Neuronal stem cell (in vitro differentiated cells): ENCODE measurements at regions not wholly inside any gene's neighbourhood (a gene's known extent, or its start where the extent isn't known, plus 50 kb on each side); places are given as distances from the start of the nearest gene placed in this dataset.

Source experiments
- DNase-seq: peaks from one replicate; pipeline ENCODE4 v3.0.0-alpha.2; 2013; ENCODE audit warnings: low spot score
- H2AFZ ChIP-seq: one replicate; pipeline ENCODE4 v1.6.1; 2013; ENCODE audit warnings: mild to moderate bottlenecking, low read length, inconsistent platforms
- H2AK5ac ChIP-seq: 2 replicates; pipeline ENCODE4 v1.6.1; 2013; ENCODE audit warnings: low read depth, mild to moderate bottlenecking, inconsistent platforms, low read length, moderate library complexity, mixed read lengths
- H2BK120ac ChIP-seq: 2 replicates; pipeline ENCODE4 v1.6.1; 2013; ENCODE audit warnings: low read depth, mild to moderate bottlenecking, inconsistent platforms, low read length, moderate library complexity, mixed read lengths
- H2BK12ac ChIP-seq: one replicate; pipeline ENCODE4 v1.6.1; 2013; ENCODE audit warnings: low read length, inconsistent platforms
- H2BK15ac ChIP-seq: 2 replicates; pipeline ENCODE4 v1.6.1; 2013; ENCODE audit warnings: mild to moderate bottlenecking, low read length, inconsistent platforms, mixed read lengths
- H2BK5ac ChIP-seq: one replicate; pipeline ENCODE4 v1.6.1; 2013; ENCODE audit warnings: inconsistent platforms, mild to moderate bottlenecking, low read length, moderate library complexity
- H3K14ac ChIP-seq: one replicate; pipeline ENCODE4 v1.6.1; 2013; ENCODE audit warnings: low read length, inconsistent platforms
- H3K18ac ChIP-seq: 2 replicates; pipeline ENCODE4 v1.6.1; 2013; ENCODE audit warnings: low read length, inconsistent platforms
- H3K23ac ChIP-seq: 2 replicates; pipeline ENCODE4 v1.6.1; 2013; ENCODE audit warnings: low read depth, mild to moderate bottlenecking, mixed read lengths, low read length, inconsistent platforms; ENCODE audit not compliant: poor library complexity
- H3K27ac ChIP-seq: replicated peaks from 3 replicates; pipeline ENCODE4 v1.5.1; 2013; ENCODE audit warnings: low read length, inconsistent platforms
- H3K27me3 ChIP-seq, 3 experiments: 2 replicates each; pipeline ENCODE4 v1.6.1; 2013; ENCODE audit warnings: low read length in 3 of 3, mild to moderate bottlenecking in 2 of 3, inconsistent platforms in 1 of 3, low read depth in 1 of 3, mixed read lengths in 1 of 3, moderate library complexity in 1 of 3; ENCODE audit not compliant: control insufficient read depth in 3 of 3, insufficient read depth in 3 of 3
- H3K36me3 ChIP-seq, 2 donors: replicated peaks in 1 of 2; 2 replicates each; pipeline ENCODE4 v1.6.1; 2013; ENCODE audit warnings: low read length in 2 of 2; ENCODE audit not compliant: control insufficient read depth in 2 of 2, insufficient read depth in 2 of 2
- H3K4ac ChIP-seq: 2 replicates; pipeline ENCODE4 v1.6.1; 2013; ENCODE audit warnings: inconsistent platforms, mild to moderate bottlenecking, low read length, moderate library complexity
- H3K4me1 ChIP-seq, 2 donors: 1 replicate in 1 of 2; 2 replicates in 1 of 2; pipeline ENCODE4 v1.6.1; 2013; ENCODE audit warnings: low read length in 2 of 2, low read depth in 1 of 2; ENCODE audit not compliant: control insufficient read depth in 2 of 2, insufficient read depth in 1 of 2
- H3K4me2 ChIP-seq: one replicate; pipeline ENCODE4 v1.6.1; 2013; ENCODE audit warnings: mild to moderate bottlenecking, low read length, inconsistent platforms; ENCODE audit not compliant: insufficient read depth, poor library complexity, severe bottlenecking
- H3K4me3 ChIP-seq, 2 donors: 2 replicates each; pipeline ENCODE4 v1.5.1; 2013; ENCODE audit warnings: low read length in 2 of 2, mild to moderate bottlenecking in 2 of 2, inconsistent platforms in 1 of 2, moderate library complexity in 1 of 2
- H3K79me1 ChIP-seq: one replicate; pipeline ENCODE4 v1.6.1; 2013; ENCODE audit warnings: low read depth, mild to moderate bottlenecking, inconsistent platforms, low read length, moderate library complexity
- H3K9ac ChIP-seq: one replicate; pipeline ENCODE4 v1.6.1; 2013; ENCODE audit warnings: mild to moderate bottlenecking, low read depth, low read length, inconsistent platforms; ENCODE audit not compliant: poor library complexity
- H3K9me3 ChIP-seq, 2 donors: replicated peaks in 1 of 2; 2 replicates each; pipeline versions ENCODE3 to v1.6.1; 2013; ENCODE audit warnings: low read length in 2 of 2, mild to moderate bottlenecking in 2 of 2, inconsistent platforms in 1 of 2, low read depth in 1 of 2, mixed read lengths in 1 of 2, moderate library complexity in 1 of 2; ENCODE audit not compliant: control insufficient read depth in 2 of 2, insufficient read depth in 1 of 2
- H4K8ac ChIP-seq: one replicate; pipeline ENCODE4 v1.6.1; 2013; ENCODE audit warnings: low read depth, mild to moderate bottlenecking, inconsistent platforms, low read length, moderate library complexity
- H4K91ac ChIP-seq: one replicate; pipeline ENCODE4 v1.6.1; 2013; ENCODE audit warnings: low read length, low read depth, mild to moderate bottlenecking, inconsistent platforms; ENCODE audit not compliant: poor library complexity
- WGBS, 2 donors: extraction: QIAGEN DNeasy Blood & Tissue Kit; methylation state at CpG; one replicate each; pipeline ENCODE4 v1.1.7; 2013; ENCODE audit warnings: missing lambda C conversion rate in 2 of 2, mixed read lengths in 1 of 2; ENCODE audit not compliant: insufficient read length in 2 of 2, insufficient replicate concordance in 1 of 2; ENCODE audit errors: extremely low coverage in 2 of 2; 5-methylcytosine and 5-hydroxymethylcytosine counted together

- Histone ChIP-seq H3K4me2 (no peak overlapping the region), H3K23ac (no peak overlapping the region), H4K8ac (no peak overlapping the region), H3K79me1 (no peaks in the 10 kb centered on the region), H3K18ac (no peak overlapping the region), H3K27me3 (no peaks in the 10 kb centered on the region), H4K91ac (no peak overlapping the region), H2BK5ac (no peak overlapping the region), H2BK120ac (no peak overlapping the region), H3K36me3 (no peaks in the 10 kb centered on the region), H3K4ac (no peak overlapping the region), H3K14ac (no peak overlapping the region), H3K9ac (no peak overlapping the region), H3K4me1 (no peaks in the 10 kb centered on the region), H3K4me3 (no peak overlapping the region), H2AK5ac (no peak overlapping the region), H3K27ac (no peak overlapping the region), H2AFZ (no peak overlapping the region), H2BK12ac (no peak overlapping the region), H3K9me3 (no peaks in the 10 kb centered on the region), H2BK15ac (no peak overlapping the region)
- no peak for DNase-seq
- WGBS, 2 donors: no CpG with 5 or more reads among the region's 4 CpGs
Measured at GRCh38 chr9:7461791-7462190, 337.8 kb downstream of the DMAC1 start.

GRCh38 chr9:7456793-7457530, 342.6 kb downstream of the DMAC1 start:
- WGBS, 2 donors: no CpG with 5 or more reads among the region's 1 CpG
- H3K18ac ChIP-seq: no peak overlapping the region
- H3K14ac ChIP-seq: no peak overlapping the region
- H3K27me3 ChIP-seq: no peaks in the 10 kb centered on the region
- no peak overlapping the region for H2AK5ac ChIP-seq
- H4K91ac ChIP-seq: no peak overlapping the region
- no peak overlapping the region for H2AFZ ChIP-seq
- H3K36me3 ChIP-seq: no peaks in the 10 kb centered on the region
- no peak overlapping the region for H3K4me2 ChIP-seq
- H4K8ac ChIP-seq: no peak overlapping the region
- H3K4me1 ChIP-seq: peaks cover 0 to 2% of the 10 kb centered on the region in 2 donors
- H2BK120ac ChIP-seq: no peak overlapping the region
- no peak overlapping the region for H3K9ac ChIP-seq
- DNase-seq: no peak
- H2BK5ac ChIP-seq: no peak overlapping the region
- no peak overlapping the region for H2BK12ac ChIP-seq
- no peak overlapping the region for H3K27ac ChIP-seq
- no peaks in the 10 kb centered on the region for H3K79me1 ChIP-seq
- H3K23ac ChIP-seq: no peak overlapping the region
- H3K4ac ChIP-seq: no peak overlapping the region
- H3K9me3 ChIP-seq: no peaks in the 10 kb centered on the region
- H3K4me3 ChIP-seq: no peak overlapping the region
- no peak overlapping the region for H2BK15ac ChIP-seq

GRCh38 chr9:7456377-7456776, 343.2 kb downstream of the DMAC1 start:
- peaks cover 0 to 2% of the 10 kb centered on the region in 2 donors for H3K4me1 ChIP-seq
- no peak overlapping the region for H2BK15ac ChIP-seq
- H3K9ac ChIP-seq: no peak overlapping the region
- no peak overlapping the region for H3K14ac ChIP-seq
- H2BK5ac ChIP-seq: no peak overlapping the region
- H2AK5ac ChIP-seq: no peak overlapping the region
- no peak overlapping the region for H3K27ac ChIP-seq
- no peak overlapping the region for H2AFZ ChIP-seq
- no peak overlapping the region for H4K8ac ChIP-seq
- H3K9me3 ChIP-seq: no peaks in the 10 kb centered on the region
- no peak overlapping the region for H2BK120ac ChIP-seq
- H3K27me3 ChIP-seq: no peaks in the 10 kb centered on the region
- H3K4me2 ChIP-seq: no peak overlapping the region
- WGBS, 2 donors: no CpG with 5 or more reads among the region's 2 CpGs
- no peak overlapping the region for H2BK12ac ChIP-seq
- H4K91ac ChIP-seq: no peak overlapping the region
- no peak overlapping the region for H3K18ac ChIP-seq
- no peaks in the 10 kb centered on the region for H3K36me3 ChIP-seq
- no peaks in the 10 kb centered on the region for H3K79me1 ChIP-seq
- no peak overlapping the region for H3K23ac ChIP-seq
- no peak overlapping the region for H3K4ac ChIP-seq
- H3K4me3 ChIP-seq: no peak overlapping the region
- DNase-seq: no peak

- peak overlapping the region; percentile 50 for H3K14ac ChIP-seq
- H2AFZ ChIP-seq: no peak overlapping the region
- H2BK120ac ChIP-seq: no peak overlapping the region
- no CpG with 5 or more reads among the region's 2 CpGs for WGBS, 2 donors
- H3K18ac ChIP-seq: peak overlapping the region; percentile 56
- no peak overlapping the region for H2AK5ac ChIP-seq
- H3K4me3 ChIP-seq: no peak overlapping the region
- no peak overlapping the region for H2BK5ac ChIP-seq
- no peaks in the 10 kb centered on the region for H3K36me3 ChIP-seq
- peak overlapping the region; percentile 10 for H3K23ac ChIP-seq
- no peak overlapping the region for H4K8ac ChIP-seq
- H3K27ac ChIP-seq: no peak overlapping the region
- H3K9me3 ChIP-seq: no peaks in the 10 kb centered on the region
- no peak for DNase-seq
- no peak overlapping the region for H2BK15ac ChIP-seq
- H3K4me1 ChIP-seq: peaks cover 0 to 2% of the 10 kb centered on the region in 2 donors
- H3K79me1 ChIP-seq: no peaks in the 10 kb centered on the region
- no peak overlapping the region for H3K9ac ChIP-seq
- H2BK12ac ChIP-seq: no peak overlapping the region
- no peaks in the 10 kb centered on the region for H3K27me3 ChIP-seq
- H3K4me2 ChIP-seq: no peak overlapping the region
- no peak overlapping the region for H3K4ac ChIP-seq
- no peak overlapping the region for H4K91ac ChIP-seq
Measured at GRCh38 chr9:7454624-7455023, 345.0 kb downstream of the DMAC1 start.
